T-helper 1 cell treated with Interleukin-12 subunit alpha and Interleukin-12 subunit beta and Interleukin-4 antibody, amounts not matched to agents 30 μg/mL and 1 μg/mL, for 36 hours (primary cell): ENCODE measurements at regions not wholly inside any gene's neighbourhood (a gene's known extent, or its start where the extent isn't known, plus 50 kb on each side); places are given as distances from the start of the nearest gene placed in this dataset.

Source experiments
- H3K27ac Mint-ChIP-seq: one replicate; pipeline ENCODE4 v1.8.0; 2021; ENCODE audit warnings: mild to moderate bottlenecking, mixed read lengths
- H3K27me3 Mint-ChIP-seq: one replicate; pipeline ENCODE4 v1.8.0; 2021; ENCODE audit warnings: low read depth, mixed read lengths
- H3K36me3 Mint-ChIP-seq: one replicate; pipeline ENCODE4 v1.8.0; 2021; ENCODE audit warnings: low read depth, mixed read lengths
- H3K4me1 Mint-ChIP-seq: one replicate; pipeline ENCODE4 v1.8.0; 2021; ENCODE audit warnings: low read depth, mixed read lengths
- H3K4me3 Mint-ChIP-seq: one replicate; pipeline ENCODE4 v1.8.0; 2021; ENCODE audit warnings: mild to moderate bottlenecking, moderate library complexity, mixed read lengths
- H3K9me3 Mint-ChIP-seq: one replicate; pipeline ENCODE4 v1.8.0; 2021; ENCODE audit warnings: mixed read lengths

- H3K4me3 Mint-ChIP-seq: no peak overlapping the region
- peaks cover 36% of the 10 kb centered on the region for H3K4me1 Mint-ChIP-seq
- H3K27me3 Mint-ChIP-seq: peaks cover 8% of the 10 kb centered on the region
- H3K36me3 Mint-ChIP-seq: no peaks in the 10 kb centered on the region
- H3K9me3 Mint-ChIP-seq: no peaks in the 10 kb centered on the region
- no peak overlapping the region for H3K27ac Mint-ChIP-seq
Observed at GRCh38 chr15:60118146-60118545, 114.0 kb downstream of the FOXB1 start.

GRCh38 chr15:60118626-60119025 is 114.5 kb downstream of the FOXB1 start:
- Mint-ChIP-seq H3K4me1 (peaks cover 36% of the 10 kb centered on the region), H3K36me3 (no peaks in the 10 kb centered on the region), H3K4me3 (no peak overlapping the region), H3K27ac (no peak overlapping the region), H3K27me3 (peaks cover 8% of the 10 kb centered on the region), H3K9me3 (no peaks in the 10 kb centered on the region)

- Mint-ChIP-seq H3K27ac (no peak overlapping the region), H3K9me3 (no peaks in the 10 kb centered on the region), H3K36me3 (no peaks in the 10 kb centered on the region), H3K4me3 (no peak overlapping the region), H3K27me3 (peaks cover 8% of the 10 kb centered on the region), H3K4me1 (peaks cover 38% of the 10 kb centered on the region)
Observed at GRCh38 chr15:60119101-60119500, 115.0 kb downstream of the FOXB1 start.

- H3K9me3 Mint-ChIP-seq: no peaks in the 10 kb centered on the region
- H3K27ac Mint-ChIP-seq: no peak overlapping the region
- peaks cover 45% of the 10 kb centered on the region for H3K4me1 Mint-ChIP-seq
- no peaks in the 10 kb centered on the region for H3K36me3 Mint-ChIP-seq
- peaks cover 8% of the 10 kb centered on the region for H3K27me3 Mint-ChIP-seq
- no peak overlapping the region for H3K4me3 Mint-ChIP-seq
Observed at GRCh38 chr15:60120100-60120499, 116.0 kb downstream of the FOXB1 start.

GRCh38 chr15:60121845-60122244 is 117.7 kb downstream of the FOXB1 start:
- H3K27ac Mint-ChIP-seq: peak overlapping the region; percentile 12
- no peak overlapping the region for H3K4me3 Mint-ChIP-seq
- H3K9me3 Mint-ChIP-seq: no peaks in the 10 kb centered on the region
- H3K4me1 Mint-ChIP-seq: peaks cover 56% of the 10 kb centered on the region
- H3K27me3 Mint-ChIP-seq: no peaks in the 10 kb centered on the region
- H3K36me3 Mint-ChIP-seq: peaks cover 1% of the 10 kb centered on the region

GRCh38 chr15:60122691-60123090 is 118.6 kb downstream of the FOXB1 start:
- H3K4me1 Mint-ChIP-seq: peaks cover 65% of the 10 kb centered on the region
- H3K27ac Mint-ChIP-seq: no peak overlapping the region
- H3K27me3 Mint-ChIP-seq: no peaks in the 10 kb centered on the region
- H3K36me3 Mint-ChIP-seq: peaks cover 1% of the 10 kb centered on the region
- H3K9me3 Mint-ChIP-seq: no peaks in the 10 kb centered on the region
- no peak overlapping the region for H3K4me3 Mint-ChIP-seq

- Mint-ChIP-seq H3K27me3 (no peaks in the 10 kb centered on the region), H3K27ac (peak overlapping the region; percentile 19), H3K4me1 (peaks cover 74% of the 10 kb centered on the region), H3K36me3 (peaks cover 1% of the 10 kb centered on the region), H3K4me3 (no peak overlapping the region), H3K9me3 (no peaks in the 10 kb centered on the region)
Observed at GRCh38 chr15:60124460-60125070, 120.5 kb downstream of the FOXB1 start.

- no peak overlapping the region for H3K27ac Mint-ChIP-seq
- no peaks in the 10 kb centered on the region for H3K9me3 Mint-ChIP-seq
- peak overlapping the region; percentile 9 for H3K4me3 Mint-ChIP-seq
- H3K27me3 Mint-ChIP-seq: no peaks in the 10 kb centered on the region
- peaks cover 1% of the 10 kb centered on the region for H3K36me3 Mint-ChIP-seq
- H3K4me1 Mint-ChIP-seq: peaks cover 67% of the 10 kb centered on the region
Observed at GRCh38 chr15:60125334-60125733, 121.2 kb downstream of the FOXB1 start.

- Mint-ChIP-seq H3K36me3 (peaks cover 1% of the 10 kb centered on the region), H3K27ac (no peak overlapping the region), H3K27me3 (no peaks in the 10 kb centered on the region), H3K4me1 (peaks cover 59% of the 10 kb centered on the region), H3K4me3 (peak overlapping the region; percentile 75), H3K9me3 (no peaks in the 10 kb centered on the region)
Observed at GRCh38 chr15:60126200-60126599, 122.1 kb downstream of the FOXB1 start.

GRCh38 chr15:60126661-60127060 is 122.5 kb downstream of the FOXB1 start:
- Mint-ChIP-seq H3K27me3 (no peaks in the 10 kb centered on the region), H3K9me3 (no peaks in the 10 kb centered on the region), H3K4me3 (peak overlapping the region; percentile 75), H3K27ac (peak overlapping the region; percentile 64), H3K4me1 (peaks cover 54% of the 10 kb centered on the region), H3K36me3 (peaks cover 1% of the 10 kb centered on the region)

- Mint-ChIP-seq H3K4me1 (peaks cover 48% of the 10 kb centered on the region), H3K27me3 (peaks cover 11% of the 10 kb centered on the region), H3K36me3 (peaks cover 1% of the 10 kb centered on the region), H3K27ac (peak overlapping the region; percentile 64), H3K4me3 (peak overlapping the region; percentile 75), H3K9me3 (no peaks in the 10 kb centered on the region)
Observed at GRCh38 chr15:60128000-60128376, 123.9 kb downstream of the FOXB1 start.

- H3K36me3 Mint-ChIP-seq: peaks cover 1% of the 10 kb centered on the region
- peak overlapping the region; percentile 31 for H3K27ac Mint-ChIP-seq
- peaks cover 48% of the 10 kb centered on the region for H3K4me1 Mint-ChIP-seq
- peaks cover 15% of the 10 kb centered on the region for H3K27me3 Mint-ChIP-seq
- no peak overlapping the region for H3K4me3 Mint-ChIP-seq
- H3K9me3 Mint-ChIP-seq: no peaks in the 10 kb centered on the region
Observed at GRCh38 chr15:60128710-60129109, 124.6 kb downstream of the FOXB1 start.

GRCh38 chr15:60130398-60130797 is 126.3 kb downstream of the FOXB1 start:
- Mint-ChIP-seq H3K27me3 (peaks cover 31% of the 10 kb centered on the region), H3K4me1 (peaks cover 33% of the 10 kb centered on the region), H3K36me3 (no peaks in the 10 kb centered on the region), H3K27ac (no peak overlapping the region), H3K4me3 (no peak overlapping the region), H3K9me3 (no peaks in the 10 kb centered on the region)

GRCh38 chr15:60130821-60131220 is 126.7 kb downstream of the FOXB1 start:
- peaks cover 31% of the 10 kb centered on the region for H3K27me3 Mint-ChIP-seq
- no peak overlapping the region for H3K27ac Mint-ChIP-seq
- H3K4me1 Mint-ChIP-seq: peaks cover 30% of the 10 kb centered on the region
- no peak overlapping the region for H3K4me3 Mint-ChIP-seq
- H3K36me3 Mint-ChIP-seq: no peaks in the 10 kb centered on the region
- H3K9me3 Mint-ChIP-seq: no peaks in the 10 kb centered on the region

- H3K9me3 Mint-ChIP-seq: no peaks in the 10 kb centered on the region
Observed at GRCh38 chr15:60134609-60135008, 130.5 kb downstream of the FOXB1 start.

GRCh38 chr15:60135961-60136360 is 131.8 kb downstream of the FOXB1 start:
- Mint-ChIP-seq H3K4me1 (no peaks in the 10 kb centered on the region), H3K27ac (no peak overlapping the region), H3K27me3 (peaks cover 69% of the 10 kb centered on the region), H3K9me3 (no peaks in the 10 kb centered on the region), H3K36me3 (no peaks in the 10 kb centered on the region), H3K4me3 (no peak overlapping the region)

More at GRCh38 chr15:60134609-60135008, 130.5 kb downstream of the FOXB1 start:
- H3K4me1 Mint-ChIP-seq: no peaks in the 10 kb centered on the region
- peaks cover 57% of the 10 kb centered on the region for H3K27me3 Mint-ChIP-seq
- H3K27ac Mint-ChIP-seq: no peak overlapping the region
- no peak overlapping the region for H3K4me3 Mint-ChIP-seq
- no peaks in the 10 kb centered on the region for H3K36me3 Mint-ChIP-seq
